ENCODE measurements at regions not wholly inside any gene's neighbourhood (a gene's known extent, or its start where the extent isn't known, plus 50 kb on each side); places are given as distances from the start of the nearest gene placed in this dataset.

DNA sequence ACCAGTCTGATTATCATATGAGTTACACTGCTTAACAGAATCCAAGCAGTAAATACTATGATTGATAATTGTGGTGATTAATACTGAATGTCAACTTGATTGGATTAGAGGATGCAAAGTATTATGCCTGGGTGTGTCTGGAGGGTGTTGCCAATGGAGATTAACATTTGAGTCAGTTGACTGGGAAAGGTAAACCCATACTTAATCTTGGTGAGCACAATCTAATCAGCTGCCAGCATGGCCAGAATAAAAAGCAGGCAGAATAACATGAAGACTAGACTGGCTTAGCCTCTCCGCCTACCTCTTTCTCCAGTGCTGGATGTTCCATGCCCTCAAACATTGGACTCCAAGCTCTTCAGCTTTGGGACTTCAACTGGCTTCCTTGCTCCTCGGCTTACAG is 961.3 kb downstream of the ADGRL3 start (continued):
- TF ChIP-seq AHDC1 (CRISPR knock-in tag; IDR thresholded peaks at IDR 0.05; ENCODE audit: borderline replicate concordance): no peak
- no peak for TF ChIP-seq NCOA5 (CRISPR knock-in tag; IDR thresholded peaks at IDR 0.05)
- TF ChIP-seq ZNF644 (CRISPR knock-in tag; IDR thresholded peaks at IDR 0.05; ENCODE audit: low read depth): no peak
- no peak for TF ChIP-seq TFE3 (CRISPR knock-in tag; IDR thresholded peaks at IDR 0.05)

DNA sequence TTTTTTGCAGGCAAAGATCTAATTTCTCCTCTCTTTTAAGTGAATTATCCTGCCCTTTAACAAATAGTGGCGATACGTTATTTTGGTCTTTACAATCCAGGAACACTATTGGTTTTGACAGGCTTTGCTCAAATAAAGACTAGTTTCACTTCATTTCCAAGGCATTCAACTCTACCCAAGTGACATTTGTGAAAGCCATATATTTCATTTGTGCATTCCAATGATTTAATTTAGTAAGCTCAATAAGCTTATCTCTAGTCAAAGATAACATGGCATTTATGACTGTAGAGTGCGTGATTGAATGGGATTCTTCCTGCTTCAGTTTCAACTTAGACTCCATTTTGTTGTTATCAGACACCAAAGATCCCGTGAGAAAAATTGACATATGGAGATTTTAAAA is 959.8 kb downstream of the ADGRL3 start:
- no peaks in the 10 kb centered on the region for H3K36me3 ChIP-seq (replicated peaks in 1 of 2; ENCODE audit: control insufficient read depth in 1 of 2, insufficient read depth in 2 of 2, low read length in 2 of 2)
- ChIA-PET POLR2A (no interaction called here), CTCF (ENCODE audit: low intra/inter-chr PET ratio, low total read pairs) (no interaction called here)
- no peak for TF ChIP-seq ZNF549 (CRISPR knock-in tag; IDR thresholded peaks at IDR 0.05)
- no peak for TF ChIP-seq ZNF720 (CRISPR knock-in tag; IDR thresholded peaks at IDR 0.05)
- TF ChIP-seq, protein P1, sequence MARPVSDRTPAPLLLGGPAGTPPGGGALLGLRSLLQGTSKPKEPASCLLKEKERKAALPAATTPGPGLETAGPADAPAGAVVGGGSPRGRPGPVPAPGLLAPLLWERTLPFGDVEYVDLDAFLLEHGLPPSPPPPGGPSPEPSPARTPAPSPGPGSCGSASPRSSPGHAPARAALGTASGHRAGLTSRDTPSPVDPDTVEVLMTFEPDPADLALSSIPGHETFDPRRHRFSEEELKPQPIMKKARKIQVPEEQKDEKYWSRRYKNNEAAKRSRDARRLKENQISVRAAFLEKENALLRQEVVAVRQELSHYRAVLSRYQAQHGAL (CRISPR knock-in tag; IDR thresholded peaks at IDR 0.05; ENCODE audit: not compliant biosample characterization): no peak
- TF ChIP-seq, protein P2, sequence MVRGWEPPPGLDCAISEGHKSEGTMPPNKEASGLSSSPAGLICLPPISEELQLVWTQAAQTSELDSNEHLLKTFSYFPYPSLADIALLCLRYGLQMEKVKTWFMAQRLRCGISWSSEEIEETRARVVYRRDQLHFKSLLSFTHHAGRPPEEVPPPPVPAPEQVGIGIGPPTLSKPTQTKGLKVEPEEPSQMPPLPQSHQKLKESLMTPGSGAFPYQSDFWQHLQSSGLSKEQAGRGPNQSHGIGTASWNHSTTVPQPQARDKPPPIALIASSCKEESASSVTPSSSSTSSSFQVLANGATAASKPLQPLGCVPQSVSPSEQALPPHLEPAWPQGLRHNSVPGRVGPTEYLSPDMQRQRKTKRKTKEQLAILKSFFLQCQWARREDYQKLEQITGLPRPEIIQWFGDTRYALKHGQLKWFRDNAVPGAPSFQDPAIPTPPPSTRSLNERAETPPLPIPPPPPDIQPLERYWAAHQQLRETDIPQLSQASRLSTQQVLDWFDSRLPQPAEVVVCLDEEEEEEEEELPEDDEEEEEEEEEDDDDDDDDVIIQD (CRISPR knock-in tag; IDR thresholded peaks at IDR 0.05; ENCODE audit: low read depth): no peak
- TF ChIP-seq ZFP41 (CRISPR knock-in tag; IDR thresholded peaks at IDR 0.05; ENCODE audit: borderline replicate concordance): no peak
- TF ChIP-seq ZSCAN25 (CRISPR knock-in tag; IDR thresholded peaks at IDR 0.05): no peak
- TF ChIP-seq, protein P3, sequence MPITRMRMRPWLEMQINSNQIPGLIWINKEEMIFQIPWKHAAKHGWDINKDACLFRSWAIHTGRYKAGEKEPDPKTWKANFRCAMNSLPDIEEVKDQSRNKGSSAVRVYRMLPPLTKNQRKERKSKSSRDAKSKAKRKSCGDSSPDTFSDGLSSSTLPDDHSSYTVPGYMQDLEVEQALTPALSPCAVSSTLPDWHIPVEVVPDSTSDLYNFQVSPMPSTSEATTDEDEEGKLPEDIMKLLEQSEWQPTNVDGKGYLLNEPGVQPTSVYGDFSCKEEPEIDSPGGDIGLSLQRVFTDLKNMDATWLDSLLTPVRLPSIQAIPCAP (CRISPR knock-in tag; IDR thresholded peaks at IDR 0.05; ENCODE audit: low read depth): no peak
- TF ChIP-seq, protein P4, sequence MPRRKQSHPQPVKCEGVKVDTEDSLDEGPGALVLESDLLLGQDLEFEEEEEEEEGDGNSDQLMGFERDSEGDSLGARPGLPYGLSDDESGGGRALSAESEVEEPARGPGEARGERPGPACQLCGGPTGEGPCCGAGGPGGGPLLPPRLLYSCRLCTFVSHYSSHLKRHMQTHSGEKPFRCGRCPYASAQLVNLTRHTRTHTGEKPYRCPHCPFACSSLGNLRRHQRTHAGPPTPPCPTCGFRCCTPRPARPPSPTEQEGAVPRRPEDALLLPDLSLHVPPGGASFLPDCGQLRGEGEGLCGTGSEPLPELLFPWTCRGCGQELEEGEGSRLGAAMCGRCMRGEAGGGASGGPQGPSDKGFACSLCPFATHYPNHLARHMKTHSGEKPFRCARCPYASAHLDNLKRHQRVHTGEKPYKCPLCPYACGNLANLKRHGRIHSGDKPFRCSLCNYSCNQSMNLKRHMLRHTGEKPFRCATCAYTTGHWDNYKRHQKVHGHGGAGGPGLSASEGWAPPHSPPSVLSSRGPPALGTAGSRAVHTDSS (CRISPR knock-in tag; conservative IDR thresholded peaks at IDR 0.05): no peak

More for the DNA sequence above, 959.8 kb downstream of the ADGRL3 start:
- WGBS (ENCODE audit: low lambda C conversion rate): 24% methylated on average over 4 of the region's 4 CpGs
- no peak overlapping the region for H3K4me2 ChIP-seq (ENCODE audit: low read depth, low read length)
- H3K9ac ChIP-seq (ENCODE audit: insufficient read depth, low read depth, low read length): no peak overlapping the region
- H3K4me1 ChIP-seq (ENCODE audit: insufficient read depth, low read length): no peaks in the 10 kb centered on the region
- H4K20me1 ChIP-seq (ENCODE audit: insufficient read depth, low read length): no peaks in the 10 kb centered on the region
- intact Hi-C loops (cut with micrococcal nuclease; ENCODE audit: unreplicated experiment) (no loop called here), in situ Hi-C loops (cut with HindIII; ENCODE audit: extremely low pct_ligation_motif_present, low pct_unique_long_range_greater_than_20kb) (no loop called here)
- no peak overlapping the region for H2AFZ ChIP-seq (ENCODE audit: low read length)
- no peak overlapping the region for H3K4me3 ChIP-seq (replicated peaks in 1 of 3; ENCODE audit: insufficient read depth in 1 of 3, low read depth in 2 of 3, low read length in 3 of 3)
- H3K9me3 ChIP-seq (ENCODE audit: low read length): peaks cover 12% of the 10 kb centered on the region
- H3K27ac ChIP-seq (ENCODE audit: extremely low read length, insufficient read depth, low read length): no peak overlapping the region
- DNase-seq (ENCODE audit: low spot score) (no peak), ATAC-seq (no peak), FAIRE-seq (no peak)
- H3K27me3 ChIP-seq (ENCODE audit: control insufficient read depth in 1 of 2, insufficient read depth in 2 of 2, low read length in 2 of 2): no peaks in the 10 kb centered on the region; a peak in 1 of 5 replicates
- no peaks in the 10 kb centered on the region for H3K79me2 ChIP-seq (ENCODE audit: insufficient read depth, low read length)
- BruUV-seq (replicated peaks): no TSS peak

Data from HepG2 (cell line).